HEK293 (cell line): ENCODE measurements at regions not wholly inside any gene's neighbourhood (a gene's known extent, or its start where the extent isn't known, plus 50 kb on each side); places are given as distances from the start of the nearest gene placed in this dataset.

ENCODE experiments used
- OSR2 ChIP-seq: fragments of 450-650 bp; formaldehyde crosslinking; IDR thresholded peaks from 2 replicates; pipeline ENCODE4 v1.5.1; 2016; ENCODE audit warnings: missing biosample characterization, missing genetic modification characterization
- ZBTB44 ChIP-seq: fragments of 450-650 bp; IDR thresholded peaks from 2 replicates; pipeline ENCODE4 v1.5.1; 2018; ENCODE audit warnings: missing biosample characterization, mild to moderate bottlenecking, missing genetic modification characterization
- ZNF121 ChIP-seq: fragments of 450-650 bp; formaldehyde crosslinking; IDR thresholded peaks from 2 replicates; pipeline ENCODE4 v1.5.1; 2016; ENCODE audit warnings: missing biosample characterization, missing genetic modification characterization
- ZNF830 ChIP-seq: fragments of 450-650 bp; IDR thresholded peaks from 2 replicates; pipeline ENCODE4 v1.5.0; 2018; ENCODE audit warnings: missing biosample characterization, missing genetic modification characterization, low read depth, mild to moderate bottlenecking, moderate library complexity

GRCh38 chr15:69876064-69876940 is 221.4 kb downstream of the TLE3 start:
- no peak for TF ChIP-seq ZNF121 (tag by site-specific recombination)
- no peak for TF ChIP-seq ZBTB44 (tag by site-specific recombination)
- TF ChIP-seq OSR2 (tag by site-specific recombination), result no peak
- no peak for TF ChIP-seq ZNF830
